DMS79 treated with DMSO at 0.1 percent for 48 hours (cell line): ENCODE measurements at regions not wholly inside any gene's neighbourhood (a gene's known extent, or its start where the extent isn't known, plus 50 kb on each side); places are given as distances from the start of the nearest gene placed in this dataset.

Experiments used
- DNase-seq: peaks from one replicate; lab custom pipeline; 2025; lab: John Stamatoyannopoulos, UW

- no peak for DNase-seq
These were observed 648.1 kb downstream of the PLPP3 start for GRCh38 chr1:55931081-55931940.

DNA sequence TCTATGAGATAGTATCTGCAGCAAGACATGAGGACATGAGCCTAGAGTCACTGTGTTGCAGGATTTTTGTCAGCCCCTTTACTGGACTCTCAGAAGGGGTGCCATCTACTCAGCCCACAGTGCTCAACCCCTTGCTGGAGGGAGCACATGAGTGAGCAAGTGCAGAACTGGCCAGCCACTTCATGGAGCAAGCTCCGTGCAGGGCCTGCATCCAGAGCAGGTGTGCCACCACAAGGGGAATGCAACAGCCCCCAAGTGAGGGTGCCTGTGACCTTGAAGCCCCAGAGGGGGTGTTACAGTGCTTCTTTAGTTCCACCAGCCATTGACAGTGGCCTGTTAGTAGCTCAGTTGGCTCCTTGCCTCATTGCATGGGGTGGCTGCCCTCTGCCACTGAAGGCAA lies 649.7 kb downstream of the PLPP3 start:
- no peak for DNase-seq

GRCh38 chr1:55928576-55928975 lies 650.8 kb downstream of the PLPP3 start:
- no peak for DNase-seq

DNA sequence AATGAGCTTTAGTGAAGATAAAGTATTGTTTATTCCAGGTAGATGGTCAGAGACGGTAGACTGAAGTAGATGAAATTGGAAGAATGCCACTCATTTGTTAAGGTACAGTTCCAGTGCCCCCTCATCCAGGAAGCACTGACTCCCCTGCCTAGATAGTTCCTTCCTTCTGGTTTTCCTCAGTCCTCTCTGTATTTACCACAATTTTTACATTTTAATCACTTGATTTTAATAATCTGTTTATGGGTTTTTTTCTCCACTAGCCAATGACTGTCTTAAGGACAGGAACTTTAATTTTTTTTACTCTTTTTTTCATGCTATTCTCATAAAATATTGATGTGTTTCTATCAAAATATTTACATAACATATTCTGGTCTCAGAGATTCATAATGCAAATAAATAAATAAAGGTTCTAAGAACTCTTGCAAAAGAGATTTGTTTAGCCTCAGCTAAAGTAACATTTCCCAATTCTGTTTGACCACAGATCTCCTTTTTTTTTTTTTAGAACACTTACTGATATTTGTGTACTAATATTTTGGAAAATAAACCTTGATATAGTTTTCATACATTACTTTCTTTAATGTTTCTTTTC lies 651.6 kb downstream of the PLPP3 start:
- DNase-seq = no peak

- no peak for DNase-seq
These were observed 652.4 kb downstream of the PLPP3 start for GRCh38 chr1:55926906-55927471.

GRCh38 chr1:55916907-55917306 lies 662.5 kb downstream of the PLPP3 start:
- DNase-seq = no peak

DNA sequence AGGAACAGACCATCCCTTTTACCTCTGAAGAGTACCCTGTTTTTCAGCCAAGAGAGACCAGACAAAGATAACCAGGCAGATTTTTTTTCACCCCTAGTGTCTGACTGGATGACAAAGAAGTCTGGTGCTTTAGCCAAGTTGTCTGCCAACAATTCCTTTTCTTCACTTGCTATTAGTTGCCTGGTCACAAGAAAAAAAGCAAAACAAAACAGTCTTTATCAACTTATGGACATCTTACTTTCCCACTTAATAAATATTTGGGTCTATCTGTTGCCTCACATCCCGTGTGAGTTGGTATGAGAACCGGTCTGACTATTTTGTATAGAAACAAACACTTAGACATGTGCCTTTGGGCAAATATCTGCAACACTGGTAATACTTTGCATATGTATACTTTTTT lies 662.9 kb downstream of the PLPP3 start:
- no peak for DNase-seq

DNA sequence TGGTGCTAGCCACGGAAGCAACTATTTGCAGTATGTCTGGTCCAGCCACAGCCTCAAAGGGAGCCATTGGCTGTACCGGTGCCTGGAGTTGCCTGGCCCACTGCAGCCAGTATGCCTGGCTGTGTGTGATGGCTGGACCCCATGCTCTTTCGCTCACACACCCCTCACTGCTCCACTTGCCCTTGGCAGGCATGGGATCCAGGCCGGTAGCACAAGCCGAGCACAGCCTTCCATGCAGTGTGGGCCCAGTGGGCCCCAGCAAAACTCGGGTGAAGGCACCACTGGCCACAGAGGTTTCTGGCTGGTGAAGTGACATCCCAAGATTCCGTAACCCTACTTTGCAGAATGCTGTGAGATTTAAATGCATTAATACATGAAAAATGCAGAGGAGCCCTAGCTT lies 665.8 kb downstream of the PLPP3 start:
- no peak for DNase-seq

GRCh38 chr1:55912438-55912837 lies 666.9 kb downstream of the PLPP3 start:
- DNase-seq = no peak

DNA sequence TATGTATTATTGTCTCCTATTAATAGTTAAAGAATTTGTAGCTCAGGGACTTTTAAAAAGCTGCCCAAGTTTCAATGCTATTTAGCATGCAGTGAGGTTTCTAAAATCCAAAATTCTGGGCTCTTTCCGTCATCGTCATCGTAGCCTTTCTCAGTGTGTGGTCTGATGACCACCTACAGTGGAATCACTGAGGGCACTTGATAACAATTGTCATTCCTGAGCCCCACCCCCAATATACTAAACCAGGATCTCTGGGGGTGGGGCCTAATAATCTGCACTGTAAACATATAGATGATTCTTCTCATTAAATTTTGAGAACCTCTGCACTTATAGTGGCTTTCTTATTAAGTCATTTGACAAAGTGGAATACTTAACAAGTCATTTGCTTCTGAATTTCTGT lies 674.8 kb downstream of the PLPP3 start:
- DNase-seq = no peak

- no peak for DNase-seq
These were observed 681.2 kb downstream of the PLPP3 start for GRCh38 chr1:55898181-55898580.

DNA sequence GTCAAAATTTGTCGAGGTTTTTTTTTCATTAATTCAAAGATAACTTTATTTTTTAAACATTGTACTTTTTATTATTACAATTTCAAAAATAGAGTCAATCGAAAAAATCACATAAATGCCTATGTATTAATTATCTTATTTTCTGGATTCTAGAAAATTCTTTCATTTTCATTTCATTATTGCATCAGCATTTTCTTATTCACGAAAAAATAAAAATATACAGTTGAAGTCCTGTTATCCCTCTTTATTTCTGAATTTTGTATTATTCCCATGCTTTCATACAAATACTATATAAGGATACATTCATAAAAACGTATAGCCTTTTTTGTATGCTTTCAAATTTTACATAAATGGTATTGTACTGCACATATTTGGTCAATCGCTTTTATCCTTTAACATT lies 681.0 kb upstream of the USP24 start:
- DNase-seq = no peak

GRCh38 chr1:55894521-55894920 lies 679.4 kb upstream of the USP24 start:
- no peak for DNase-seq

DNA sequence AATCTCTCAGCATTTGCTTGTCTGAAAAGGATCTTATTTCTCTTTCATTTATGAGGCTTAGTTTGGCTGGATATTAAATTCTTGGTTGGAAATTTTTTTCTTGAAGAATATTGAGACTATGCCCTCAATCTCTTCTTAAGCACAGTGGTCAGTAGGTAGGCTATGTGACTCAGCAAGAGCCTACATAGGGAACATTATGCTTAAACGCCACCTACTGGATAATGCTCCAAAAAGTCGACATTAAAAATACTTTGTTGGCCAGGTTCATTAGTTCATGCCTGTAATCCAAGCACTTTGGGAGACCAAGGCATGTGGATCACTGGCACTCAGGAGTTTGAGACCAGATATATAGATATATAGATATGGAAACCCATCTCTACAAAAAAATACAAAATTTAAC lies 678.0 kb upstream of the USP24 start:
- no peak for DNase-seq

GRCh38 chr1:55888685-55889317 lies 673.6 kb upstream of the USP24 start:
- no peak for DNase-seq

DNA sequence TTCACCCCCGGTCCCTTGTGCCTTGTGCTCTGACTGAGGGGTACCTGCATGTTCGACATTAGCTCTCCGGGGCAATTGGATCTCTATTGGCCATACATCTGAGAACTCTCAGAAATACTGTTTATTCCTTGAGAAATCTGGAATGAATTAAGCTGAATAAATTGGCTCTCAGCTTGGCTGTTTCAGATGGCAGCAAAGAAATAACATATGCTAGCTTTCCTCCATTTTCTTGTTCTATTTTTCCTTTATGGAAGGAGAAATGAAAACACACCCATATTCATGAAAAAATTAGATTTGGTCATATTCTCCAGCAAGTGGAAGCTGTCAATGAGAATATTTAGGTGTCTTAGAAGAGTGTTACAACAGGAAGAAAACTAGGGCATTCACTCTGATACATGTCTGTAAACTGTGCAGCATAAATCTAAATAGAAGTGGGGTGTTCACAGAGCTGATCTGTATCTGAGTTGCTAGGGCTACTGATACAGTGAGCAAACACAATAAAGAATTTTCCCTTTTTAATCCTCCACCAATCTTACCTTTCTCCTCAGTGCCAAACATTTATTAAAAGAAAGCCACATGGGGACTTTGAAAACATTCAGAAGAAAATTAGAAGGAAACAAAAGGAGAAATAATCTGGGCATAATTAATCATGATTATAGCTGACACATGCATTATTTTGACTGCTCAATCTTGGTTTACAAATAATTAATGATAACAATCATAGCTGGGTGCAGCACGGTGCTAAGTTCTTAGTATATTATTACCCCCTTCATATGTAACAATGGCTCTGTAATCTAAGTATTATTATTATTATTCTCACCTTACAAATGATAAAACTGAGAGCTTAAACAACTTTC lies 671.9 kb upstream of the USP24 start:
- DNase-seq = no peak

DNA sequence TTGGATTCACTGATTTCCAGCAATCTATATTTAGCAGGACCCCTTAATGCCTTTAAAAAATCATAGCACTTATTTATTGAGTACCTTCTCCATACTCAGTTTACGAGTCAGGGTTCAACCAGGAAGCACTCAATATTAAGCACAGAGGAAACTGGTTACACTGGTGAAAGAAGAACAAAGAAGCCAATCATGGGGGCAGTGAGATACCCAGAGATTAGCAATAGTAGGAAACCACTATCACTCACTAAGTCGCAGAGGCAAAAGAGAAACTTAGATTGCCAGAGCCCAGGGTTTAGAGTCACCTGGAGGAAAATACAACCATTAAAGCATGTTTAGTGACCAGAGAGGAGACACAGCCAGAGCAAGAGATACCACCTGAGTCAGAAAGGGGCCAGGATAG lies 670.5 kb upstream of the USP24 start:
- DNase-seq = no peak

GRCh38 chr1:55882931-55883330 lies 667.8 kb upstream of the USP24 start:
- DNase-seq = no peak

DNA sequence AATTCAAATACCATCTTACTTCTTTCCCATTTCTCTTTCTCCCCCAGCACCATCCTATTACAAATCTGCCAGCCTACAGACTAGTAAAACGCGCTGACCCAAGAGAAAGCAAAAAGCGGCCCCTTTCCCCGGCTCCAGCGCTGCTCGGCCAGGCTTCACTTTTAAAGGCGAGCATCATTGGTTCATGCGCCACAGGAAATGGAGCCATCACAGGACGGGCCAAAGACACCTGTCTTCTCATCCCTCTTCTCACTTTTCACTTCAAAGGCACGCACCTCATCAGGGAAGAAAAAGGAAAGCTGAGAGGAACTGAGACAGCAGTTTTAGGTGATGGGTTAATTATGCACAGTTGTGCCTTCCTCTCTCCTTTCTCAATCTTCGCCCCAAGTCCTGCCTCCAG lies 664.2 kb upstream of the USP24 start:
- no peak for DNase-seq

GRCh38 chr1:55877437-55878232 lies 662.5 kb upstream of the USP24 start:
- DNase-seq = no peak
